SJSA1 (cell line): ENCODE measurements at regions not wholly inside any gene's neighbourhood (a gene's known extent, or its start where the extent isn't known, plus 50 kb on each side); places are given as distances from the start of the nearest gene placed in this dataset.

Experiments used
- DNase-seq, 2 experiments: peaks; one replicate each; pipeline ENCODE4 v3.0.0-alpha.2; 2015 to 2020; ENCODE audit warnings: low spot score in 2 of 2, low read depth in 1 of 2
- H3K27ac ChIP-seq: fragments of 250-450 bp; sonication (Bioruptor Pico); 2 replicates; pipeline ENCODE4 v1.5.1; 2020; ENCODE audit warnings: mild to moderate bottlenecking, moderate library complexity
- H3K27me3 ChIP-seq: fragments of 250-450 bp; sonication (Bioruptor Pico); replicated peaks from 2 replicates; pipeline ENCODE4 v1.5.1; 2020; ENCODE audit warnings: mild to moderate bottlenecking, moderate library complexity
- H3K36me3 ChIP-seq: fragments of 250-450 bp; sonication (Bioruptor Pico); 2 replicates; pipeline ENCODE4 v1.5.1; 2020; ENCODE audit warnings: mild to moderate bottlenecking
- H3K4me1 ChIP-seq: fragments of 250-450 bp; sonication (Bioruptor Pico); replicated peaks from 2 replicates; pipeline ENCODE4 v1.6.1; 2021; ENCODE audit warnings: mild to moderate bottlenecking
- H3K4me3 ChIP-seq: fragments of 250-450 bp; sonication (Bioruptor Pico); 2 replicates; pipeline ENCODE4 v1.5.1; 2020; ENCODE audit warnings: mild to moderate bottlenecking
- H3K9me3 ChIP-seq: fragments of 250-450 bp; sonication (Bioruptor Pico); replicated peaks from 2 replicates; pipeline ENCODE4 v1.5.1; 2020; ENCODE audit warnings: mild to moderate bottlenecking

- H3K27ac ChIP-seq: no peak overlapping the region
- no peaks in the 10 kb centered on the region for H3K4me1 ChIP-seq
- no peaks in the 10 kb centered on the region for H3K27me3 ChIP-seq
- no peak for DNase-seq
- H3K36me3 ChIP-seq: no peaks in the 10 kb centered on the region
- H3K4me3 ChIP-seq: no peak overlapping the region
- H3K9me3 ChIP-seq: no peaks in the 10 kb centered on the region
These were observed 1092.8 kb downstream of the PCDH9 start for GRCh38 chr13:66137384-66137783.

- Histone ChIP-seq H3K36me3 (no peaks in the 10 kb centered on the region), H3K9me3 (no peaks in the 10 kb centered on the region), H3K4me1 (no peaks in the 10 kb centered on the region), H3K4me3 (no peak overlapping the region), H3K27ac (no peak overlapping the region), H3K27me3 (no peaks in the 10 kb centered on the region)
- DNase-seq: no peak
These were observed 1101.4 kb downstream of the PCDH9 start for GRCh38 chr13:66128692-66129269.

- Histone ChIP-seq H3K9me3 (no peaks in the 10 kb centered on the region), H3K36me3 (no peaks in the 10 kb centered on the region), H3K27me3 (no peaks in the 10 kb centered on the region), H3K4me3 (no peak overlapping the region), H3K4me1 (no peaks in the 10 kb centered on the region), H3K27ac (no peak overlapping the region)
- no peak for DNase-seq
These were observed 1101.9 kb downstream of the PCDH9 start for GRCh38 chr13:66128201-66128600.

- Histone ChIP-seq H3K36me3 (no peaks in the 10 kb centered on the region), H3K4me1 (no peaks in the 10 kb centered on the region), H3K27me3 (no peaks in the 10 kb centered on the region), H3K27ac (no peak overlapping the region), H3K9me3 (no peaks in the 10 kb centered on the region), H3K4me3 (no peak overlapping the region)
- DNase-seq: no peak
These were observed 1112.6 kb downstream of the PCDH9 start for GRCh38 chr13:66117563-66117962.

- DNase-seq: no peak
- no peaks in the 10 kb centered on the region for H3K36me3 ChIP-seq
- H3K9me3 ChIP-seq: no peaks in the 10 kb centered on the region
- no peaks in the 10 kb centered on the region for H3K27me3 ChIP-seq
- no peaks in the 10 kb centered on the region for H3K4me1 ChIP-seq
- H3K27ac ChIP-seq: no peak overlapping the region
- no peak overlapping the region for H3K4me3 ChIP-seq
These were observed 1116.1 kb downstream of the PCDH9 start for GRCh38 chr13:66113882-66114526.

GRCh38 chr13:66111628-66112027, 1118.5 kb downstream of the PCDH9 start:
- Histone ChIP-seq H3K4me1 (no peaks in the 10 kb centered on the region), H3K9me3 (no peaks in the 10 kb centered on the region), H3K27ac (no peak overlapping the region), H3K27me3 (no peaks in the 10 kb centered on the region), H3K4me3 (no peak overlapping the region), H3K36me3 (no peaks in the 10 kb centered on the region)
- no peak for DNase-seq

GRCh38 chr13:66106246-66106645, 1123.9 kb downstream of the PCDH9 start:
- Histone ChIP-seq H3K4me3 (no peak overlapping the region), H3K4me1 (no peaks in the 10 kb centered on the region), H3K27ac (no peak overlapping the region), H3K36me3 (no peaks in the 10 kb centered on the region), H3K9me3 (no peaks in the 10 kb centered on the region), H3K27me3 (no peaks in the 10 kb centered on the region)
- DNase-seq: no peak

GRCh38 chr13:66102864-66103263, 1127.3 kb downstream of the PCDH9 start:
- Histone ChIP-seq H3K4me3 (no peak overlapping the region), H3K9me3 (no peaks in the 10 kb centered on the region), H3K27ac (no peak overlapping the region), H3K27me3 (no peaks in the 10 kb centered on the region), H3K4me1 (no peaks in the 10 kb centered on the region), H3K36me3 (no peaks in the 10 kb centered on the region)
- no peak for DNase-seq

- H3K36me3 ChIP-seq: no peaks in the 10 kb centered on the region
- H3K4me3 ChIP-seq: no peak overlapping the region
- no peak overlapping the region for H3K27ac ChIP-seq
- no peaks in the 10 kb centered on the region for H3K4me1 ChIP-seq
- DNase-seq: no peak
- H3K9me3 ChIP-seq: no peaks in the 10 kb centered on the region
- H3K27me3 ChIP-seq: no peaks in the 10 kb centered on the region
These were observed 1130.3 kb downstream of the PCDH9 start for GRCh38 chr13:66099825-66100224.

DNA sequence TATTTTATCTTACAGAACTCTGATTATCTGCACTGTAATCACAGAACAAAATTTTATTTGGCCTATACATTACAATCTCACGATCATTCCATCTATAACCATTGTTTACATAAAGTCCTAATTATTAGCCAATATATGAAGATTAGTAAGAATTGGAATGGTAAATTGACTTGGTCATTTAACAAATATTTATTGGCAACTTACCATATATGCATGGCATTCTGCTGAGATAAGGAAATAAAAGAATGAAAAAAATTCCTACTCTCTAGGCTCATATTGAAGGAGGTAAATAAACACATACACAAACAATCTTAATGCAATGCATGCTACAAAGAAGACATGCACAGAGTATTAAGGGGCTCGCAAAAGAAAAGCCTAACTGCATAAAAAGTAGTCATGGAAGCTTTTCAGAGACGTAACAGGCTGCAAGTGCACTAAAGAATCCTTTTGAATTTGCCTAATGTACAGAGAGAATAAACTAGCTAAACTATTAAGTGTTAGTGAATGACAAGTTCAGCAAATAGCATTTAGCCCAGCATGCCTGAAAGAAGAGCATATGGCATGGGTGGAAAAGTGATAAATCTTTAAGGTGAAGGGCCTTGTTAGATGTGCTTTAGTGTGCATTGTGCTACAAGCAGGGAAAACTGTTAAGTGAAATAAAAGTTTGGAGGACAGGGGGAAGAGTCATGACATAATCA, 1131.1 kb downstream of the PCDH9 start:
- DNase-seq: no peak
- no peaks in the 10 kb centered on the region for H3K27me3 ChIP-seq

GRCh38 chr13:66089711-66090110, 1140.4 kb downstream of the PCDH9 start:
- no peak for DNase-seq

More for the DNA sequence above, 1131.1 kb downstream of the PCDH9 start:
- Histone ChIP-seq H3K9me3 (no peaks in the 10 kb centered on the region), H3K4me3 (no peak overlapping the region), H3K36me3 (no peaks in the 10 kb centered on the region), H3K4me1 (no peaks in the 10 kb centered on the region), H3K27ac (no peak overlapping the region)

GRCh38 chr13:66087269-66087710, 1142.8 kb downstream of the PCDH9 start:
- no peak overlapping the region for H3K4me3 ChIP-seq
- DNase-seq: no peak
- no peaks in the 10 kb centered on the region for H3K9me3 ChIP-seq
- no peak overlapping the region for H3K27ac ChIP-seq
- no peaks in the 10 kb centered on the region for H3K27me3 ChIP-seq
- H3K36me3 ChIP-seq: no peaks in the 10 kb centered on the region
- no peaks in the 10 kb centered on the region for H3K4me1 ChIP-seq

More at GRCh38 chr13:66089711-66090110, 1140.4 kb downstream of the PCDH9 start:
- no peaks in the 10 kb centered on the region for H3K9me3 ChIP-seq
- H3K4me3 ChIP-seq: no peak overlapping the region
- no peaks in the 10 kb centered on the region for H3K27me3 ChIP-seq
- H3K4me1 ChIP-seq: no peaks in the 10 kb centered on the region
- no peaks in the 10 kb centered on the region for H3K36me3 ChIP-seq
- H3K27ac ChIP-seq: no peak overlapping the region

- no peaks in the 10 kb centered on the region for H3K36me3 ChIP-seq
- H3K4me1 ChIP-seq: no peaks in the 10 kb centered on the region
- H3K4me3 ChIP-seq: no peak overlapping the region
- no peaks in the 10 kb centered on the region for H3K9me3 ChIP-seq
- H3K27me3 ChIP-seq: no peaks in the 10 kb centered on the region
- no peak overlapping the region for H3K27ac ChIP-seq
- DNase-seq: no peak
These were observed 1152.9 kb downstream of the PCDH9 start for GRCh38 chr13:66077132-66077689.

GRCh38 chr13:66076417-66076816, 1153.7 kb downstream of the PCDH9 start:
- Histone ChIP-seq H3K27ac (no peak overlapping the region), H3K9me3 (no peaks in the 10 kb centered on the region), H3K27me3 (no peaks in the 10 kb centered on the region), H3K4me3 (no peak overlapping the region), H3K36me3 (no peaks in the 10 kb centered on the region), H3K4me1 (no peaks in the 10 kb centered on the region)
- no peak for DNase-seq
